ENCODE measurements at regions not wholly inside any gene's neighbourhood (a gene's known extent, or its start where the extent isn't known, plus 50 kb on each side); places are given as distances from the start of the nearest gene placed in this dataset.
"Not testable (repeated sequence)": the region's sequence is repeated elsewhere in the genome, so short reads cannot be mapped to it uniquely, and the experiment has no call there.

DNA sequence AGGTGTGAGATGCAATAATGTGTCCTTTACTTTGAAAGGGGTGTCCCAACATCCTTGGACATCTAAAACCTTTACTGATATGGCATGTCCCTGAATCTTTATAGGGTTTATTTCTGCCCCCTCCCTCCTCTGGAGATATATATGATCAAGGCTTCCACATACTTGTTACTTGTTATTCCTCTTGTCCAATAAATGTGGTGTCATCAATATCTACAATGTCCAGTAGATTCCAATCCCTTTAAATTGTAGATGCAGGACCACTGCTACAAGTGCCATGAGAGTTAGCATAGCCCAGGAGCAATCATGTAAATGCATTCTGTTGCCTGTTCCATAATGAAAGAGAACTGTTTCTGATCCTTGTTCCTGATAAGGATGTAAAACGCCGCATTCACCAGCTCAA, 479.7 kb upstream of the MEIS1 start:
- DNase-seq (ENCODE audit: low read depth) = no peak

GRCh38 chr2:65952966-65953761, 481.8 kb upstream of the MEIS1 start:
- DNase-seq (ENCODE audit: low read depth) = no peak

DNA sequence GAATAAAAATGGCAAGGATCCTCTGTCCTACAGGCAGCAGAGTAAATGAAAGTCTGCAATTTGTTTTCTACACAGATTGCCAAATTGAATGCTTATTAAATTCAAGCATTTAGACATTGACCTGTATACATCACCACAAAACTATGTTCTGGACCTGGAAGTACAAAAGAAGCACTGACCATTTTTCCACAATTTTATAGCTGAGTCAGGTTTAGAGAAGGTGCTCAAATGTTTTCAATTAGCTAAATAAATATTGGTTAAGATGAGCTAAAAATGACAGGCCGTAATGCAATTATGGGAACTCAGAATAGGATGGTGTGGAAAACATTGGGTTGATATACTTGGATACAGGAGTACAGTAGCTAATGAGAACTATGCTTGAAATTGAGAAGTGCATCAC, 490.7 kb upstream of the MEIS1 start:
- no peak for DNase-seq (ENCODE audit: low read depth)

GRCh38 chr2:65943099-65943786, 491.7 kb upstream of the MEIS1 start:
- no peak for DNase-seq (ENCODE audit: low read depth)

- no peak for DNase-seq (ENCODE audit: low read depth)
Measured at GRCh38 chr2:65940856-65941255, 494.1 kb upstream of the MEIS1 start.

GRCh38 chr2:65939687-65940086, 495.2 kb upstream of the MEIS1 start:
- DNase-seq (ENCODE audit: low read depth) = no peak

DNA sequence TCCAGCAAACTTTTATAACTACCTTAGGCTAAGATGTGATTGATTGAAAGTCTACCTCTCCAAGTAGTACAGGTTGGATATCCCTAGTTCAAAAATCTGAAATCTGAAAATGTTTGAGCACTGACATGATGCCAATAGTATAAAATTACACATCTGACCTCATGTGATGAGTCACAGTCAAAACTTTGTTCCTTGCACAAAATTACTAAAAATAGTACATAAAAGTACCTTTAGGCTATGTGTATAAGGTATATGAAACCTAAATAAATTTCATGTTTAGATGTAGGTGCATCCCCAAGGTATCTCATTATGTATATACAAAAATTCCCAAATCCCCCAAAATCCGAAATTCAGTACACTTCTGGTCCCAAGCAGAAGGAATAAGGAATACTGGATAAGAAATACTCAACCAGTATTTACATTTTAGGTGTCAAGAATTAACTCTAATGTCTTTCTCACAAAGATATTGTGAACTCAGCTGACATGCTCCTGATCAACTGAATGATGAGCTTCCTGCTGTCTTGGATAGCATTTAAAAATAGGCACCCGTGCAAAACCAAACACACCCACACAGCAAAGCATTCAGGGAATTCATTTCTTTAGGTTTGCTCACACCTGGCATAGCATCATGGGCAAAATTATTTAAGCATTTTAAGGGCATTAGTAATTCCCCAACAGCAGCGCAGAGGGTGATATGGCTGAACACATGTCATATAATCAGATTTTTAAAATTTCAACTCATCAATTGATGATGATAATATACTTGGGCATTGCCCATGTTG, 497.4 kb upstream of the MEIS1 start:
- no peak for DNase-seq (ENCODE audit: low read depth)

DNA sequence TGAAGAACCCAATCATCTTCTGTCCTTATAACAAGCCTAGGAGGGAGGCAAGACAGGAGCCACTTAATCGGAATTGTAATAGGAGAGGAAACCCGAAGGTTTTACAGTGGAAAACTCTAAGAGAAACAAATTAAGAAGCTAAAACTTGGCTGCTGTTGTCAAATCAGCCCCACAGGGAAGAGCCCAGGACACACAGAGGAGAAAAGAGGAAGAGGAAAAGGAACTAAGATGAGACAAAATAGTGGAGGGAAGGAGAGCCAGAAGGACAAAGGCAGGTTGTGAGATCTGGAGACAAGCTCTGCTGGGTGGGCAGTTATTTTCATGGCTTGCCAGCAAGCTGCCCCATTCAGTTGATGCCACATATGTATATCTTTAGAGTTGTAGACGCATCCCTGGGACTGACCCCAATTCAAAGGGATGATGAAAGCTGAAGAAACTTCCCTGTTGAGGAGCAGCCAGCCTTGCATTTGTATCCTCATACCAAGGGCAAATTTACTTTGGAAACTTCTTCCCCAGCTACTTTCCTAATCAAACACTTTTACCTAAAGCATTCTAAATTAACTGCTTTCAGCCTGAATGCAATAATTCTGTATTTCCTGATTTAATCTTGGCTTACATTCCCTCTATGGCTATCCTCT, 499.8 kb upstream of the MEIS1 start:
- DNase-seq (ENCODE audit: low read depth) = no peak

- DNase-seq (ENCODE audit: low read depth) = no peak
Measured at GRCh38 chr2:65932571-65932970, 500.2 kb upstream of the SPRED2 start.

DNA sequence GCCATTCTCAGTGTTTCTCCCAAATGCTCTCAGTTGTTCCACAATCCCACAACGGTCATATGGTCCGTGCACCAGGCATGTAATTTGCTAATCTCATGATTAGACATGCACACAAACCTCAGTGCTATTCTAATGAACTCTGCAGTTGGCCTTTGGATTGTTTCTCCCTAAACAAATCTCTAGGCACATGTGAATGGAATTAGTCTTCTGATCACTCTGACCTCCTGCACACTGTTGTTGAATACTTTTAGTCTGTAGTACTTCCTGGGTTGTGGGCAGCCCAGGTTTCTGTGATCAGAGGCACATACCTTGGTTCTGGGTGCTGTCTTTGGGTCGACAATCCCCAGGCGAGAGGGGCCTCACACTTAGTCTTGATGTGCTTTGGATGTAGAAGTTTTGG, 498.7 kb upstream of the SPRED2 start:
- no peak for DNase-seq (ENCODE audit: low read depth)

GRCh38 chr2:65930259-65930658, 497.9 kb upstream of the SPRED2 start:
- DNase-seq (ENCODE audit: low read depth) = no peak

DNA sequence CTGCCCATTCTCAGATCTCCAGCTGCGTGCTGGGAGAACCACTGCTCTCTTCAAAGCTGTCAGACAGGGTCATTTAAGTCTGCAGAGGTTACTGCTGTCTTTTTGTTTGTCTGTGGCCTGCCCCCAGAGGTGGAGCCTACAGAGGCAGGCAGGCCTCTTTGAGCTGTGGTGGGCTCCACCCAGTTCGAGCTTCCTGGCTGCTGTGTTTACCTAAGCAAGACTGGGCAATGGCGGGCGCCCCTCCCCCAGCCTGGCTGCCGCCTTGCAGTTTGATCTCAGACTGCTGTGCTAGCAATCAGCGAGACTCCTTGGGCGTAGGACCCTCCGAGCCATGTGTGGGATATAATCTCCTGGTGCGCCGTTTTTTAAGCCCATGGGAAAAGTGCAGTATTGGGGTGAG, 497.3 kb upstream of the SPRED2 start:
- not testable (repeated sequence) for DNase-seq (ENCODE audit: low read depth)

DNA sequence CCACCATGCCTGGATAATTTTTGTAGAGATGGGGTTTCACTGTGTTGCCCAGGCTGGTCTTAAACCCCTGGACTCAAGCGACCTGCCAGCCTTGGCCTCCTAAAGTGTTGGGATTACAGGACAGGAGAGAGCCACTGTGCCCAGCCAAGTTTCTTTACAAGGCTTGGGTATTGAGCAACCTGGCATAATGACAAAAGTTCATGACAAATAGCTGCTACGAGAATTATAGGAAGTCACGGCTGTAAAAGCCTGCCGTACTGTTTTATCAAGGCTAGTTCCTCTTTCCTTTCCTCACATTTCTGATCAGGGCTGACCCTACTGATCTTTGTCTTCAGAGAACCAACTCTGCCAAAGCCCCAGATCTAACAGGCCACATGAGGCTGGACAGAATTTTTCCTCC, 490.4 kb upstream of the SPRED2 start:
- no peak for DNase-seq (ENCODE audit: low read depth)

DNA sequence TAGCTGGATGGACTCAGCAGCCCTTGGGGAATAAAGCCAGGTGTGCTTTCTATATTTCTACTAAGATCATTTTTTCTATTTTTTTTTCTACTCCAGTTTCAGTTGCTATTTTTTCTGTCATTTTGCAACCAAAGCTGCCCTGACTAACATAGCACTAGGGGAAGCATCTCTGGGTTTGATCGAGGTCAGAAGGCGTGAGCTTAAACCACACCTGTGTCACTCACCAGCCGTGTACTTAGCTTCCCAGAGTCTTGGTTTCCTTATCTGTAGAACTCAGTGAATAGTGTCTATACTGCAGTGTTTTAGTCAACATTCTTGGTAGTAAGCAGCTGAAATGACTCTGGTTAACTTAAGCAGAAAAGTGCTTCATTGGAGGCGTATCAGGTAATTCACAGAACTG, 489.6 kb upstream of the SPRED2 start:
- DNase-seq (ENCODE audit: low read depth) = no peak

- DNase-seq (ENCODE audit: low read depth) = no peak
Measured at GRCh38 chr2:65921116-65921515, 488.7 kb upstream of the SPRED2 start.

GRCh38 chr2:65920659-65921058, 488.3 kb upstream of the SPRED2 start:
- no peak for DNase-seq (ENCODE audit: low read depth)

- DNase-seq (ENCODE audit: low read depth) = no peak
Measured at GRCh38 chr2:65919550-65920188, 487.3 kb upstream of the SPRED2 start.

DNA sequence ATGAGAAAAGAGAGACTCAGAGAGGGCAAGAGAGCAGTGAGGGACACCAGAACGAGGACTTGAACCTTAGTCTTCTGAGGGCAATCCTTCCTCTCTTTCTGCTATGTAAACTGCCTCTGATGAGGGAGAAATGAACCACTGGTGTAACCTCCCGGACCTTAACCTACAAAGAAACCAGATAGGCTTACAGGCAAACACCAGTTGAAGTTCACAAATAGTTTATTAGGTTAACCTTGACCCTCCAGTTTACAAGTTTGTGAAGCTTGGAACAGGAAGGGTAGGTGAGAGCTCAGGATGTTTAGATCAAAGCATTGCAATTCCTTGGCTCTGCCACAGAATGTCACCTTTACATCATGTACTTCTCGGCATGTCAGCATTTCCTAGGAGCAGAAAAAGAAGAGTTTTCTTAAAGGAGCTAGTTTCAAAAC, 486.4 kb upstream of the SPRED2 start:
- DNase-seq (ENCODE audit: low read depth) = no peak

DNA sequence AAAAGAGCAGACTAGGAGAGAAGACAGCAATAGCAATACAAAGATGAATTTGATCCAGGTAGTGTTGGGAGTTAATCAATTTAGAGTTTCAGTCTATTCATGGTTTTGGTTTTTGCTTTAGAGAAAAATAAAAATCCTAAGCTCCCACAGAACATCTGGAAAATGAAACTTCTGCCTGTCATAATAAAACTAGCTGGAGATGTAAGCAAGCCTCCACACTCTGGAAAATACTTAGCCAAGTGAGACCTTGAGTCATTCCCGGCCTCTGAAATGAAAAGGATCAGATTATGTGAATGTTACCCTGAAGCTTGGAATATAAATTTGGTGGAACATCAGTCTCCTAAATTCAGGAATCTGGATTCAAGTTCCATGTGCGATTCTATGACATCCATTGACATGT, 485.6 kb upstream of the SPRED2 start:
- DNase-seq (ENCODE audit: low read depth) = no peak

DNA sequence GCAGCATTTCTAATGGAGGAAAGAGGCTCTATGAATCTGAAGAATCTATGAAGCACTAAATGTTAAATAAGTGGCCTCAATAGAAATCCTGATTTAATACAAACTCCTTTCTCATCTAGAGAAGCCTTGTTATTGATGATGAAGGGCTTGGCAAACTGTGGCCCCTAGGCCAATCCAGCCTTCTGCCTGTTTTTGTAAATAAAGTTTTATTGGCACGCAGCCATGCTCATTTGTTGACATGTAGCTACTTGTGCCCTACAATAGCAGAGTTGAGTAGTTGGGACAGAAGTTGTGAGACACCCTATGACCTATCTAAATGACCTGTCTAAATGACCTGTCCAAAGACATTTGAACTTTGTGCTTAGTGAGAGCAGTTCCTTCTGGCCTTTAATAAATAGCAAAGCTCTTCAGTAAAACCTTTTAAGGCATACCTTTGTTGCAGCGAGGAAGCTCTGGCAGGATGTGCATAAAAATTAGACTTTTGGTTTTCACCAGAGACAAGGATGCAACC, 484.4 kb upstream of the SPRED2 start:
- no peak for DNase-seq (ENCODE audit: low read depth)

- DNase-seq (ENCODE audit: low read depth) = no peak
Measured at GRCh38 chr2:65916177-65916576, 483.8 kb upstream of the SPRED2 start.

- DNase-seq (ENCODE audit: low read depth) = no peak
Measured at GRCh38 chr2:65915273-65915672, 482.9 kb upstream of the SPRED2 start.

All from RPMI7951 (cell line).